ENCODE measurements at regions not wholly inside any gene's neighbourhood (a gene's known extent, or its start where the extent isn't known, plus 50 kb on each side); places are given as distances from the start of the nearest gene placed in this dataset. TPM values are rescaled to one million over a fixed set of nuclear protein-coding genes. Genes with fewer than 3 reads are reported as not detected.

Small RNA genes in the stretch of these regions (small RNA-seq; reads per million reads assigned to genes)
- gene MIR548A1 (not detected), gene RNA5SP205 (not detected), gene RNU6-801P (not detected)

Measured in skeletal muscle satellite cell (primary cell).